A549 (cell line): ENCODE measurements at regions not wholly inside any gene's neighbourhood (a gene's known extent, or its start where the extent isn't known, plus 50 kb on each side); places are given as distances from the start of the nearest gene placed in this dataset.

Experiments used
- ATAC-seq, 2 experiments: fragments of 200-7000 bp in 1 of 2; fragments of >200 bp in 1 of 2; cut with Nextera tagmentation in 1 of 2; cut with Tn5 transposase in 1 of 2; 3 replicates each; pipeline versions ENCODE4 v1.8.0 to v1.9.1; 2018 to 2020; ENCODE audit warnings: mild to moderate bottlenecking in 1 of 2, moderate library complexity in 1 of 2
- CTCF ChIA-PET: fragments of 300-600 bp; sonication (Branson Sonifier 250); formaldehyde crosslinking; extraction: SDS; loops from one replicate; lab custom pipeline; 2021; ENCODE audit warnings: antibody characterized with exemption, inconsistent platforms; lab: Yijun Ruan, JAX
- POLR2A ChIA-PET: fragments of 350-600 bp; formaldehyde crosslinking; extraction: SDS; loops from one replicate; lab custom pipeline; 2021; ENCODE audit warnings: antibody characterized with exemption, inconsistent platforms; lab: Yijun Ruan, JAX
- DNase-seq, 2 experiments: peaks; one replicate each; pipeline versions ENCODE4 v3.0.0 to v3.0.0-alpha.2; 2011 to 2016; ENCODE audit warnings: low read depth in 1 of 2, low spot score in 1 of 2
- FAIRE-seq: peaks from 2 replicates; lab custom pipeline; 2011; peaks lifted over from hg19 to GRCh38; lab: Jason Lieb, UNC
- H3K27ac ChIP-seq, 2 experiments: fragments of >200 bp; sonication (Bioruptor Twin); formaldehyde crosslinking; 3 replicates each; pipeline ENCODE4 v1.5.1; 2016 to 2017
- H3K4me1 ChIP-seq: fragments of >200 bp; sonication (Bioruptor Twin); formaldehyde crosslinking; 3 replicates; pipeline ENCODE4 v1.6.1; 2016
- H3K4me2 ChIP-seq: fragments of >200 bp; sonication (Bioruptor Twin); formaldehyde crosslinking; 3 replicates; pipeline ENCODE4 v1.6.1; 2016
- H3K4me3 ChIP-seq: fragments of >200 bp; sonication (Bioruptor Twin); formaldehyde crosslinking; 3 replicates; pipeline ENCODE4 v1.5.1; 2016
- H3K9me3 ChIP-seq: fragments of >200 bp; sonication (Bioruptor Twin); formaldehyde crosslinking; 3 replicates; pipeline ENCODE4 v1.6.1; 2016
- ATOH8 ChIP-seq: fragments of 250-450 bp; sonication (Bioruptor Pico); IDR thresholded peaks from 2 replicates; pipeline ENCODE4 v1.5.0; 2020; ENCODE audit warnings: low read depth, mild to moderate bottlenecking, moderate library complexity
- BCL3 ChIP-seq: fragments of >200 bp; sonication (Bioruptor Twin); formaldehyde crosslinking; IDR thresholded peaks from 3 replicates; pipeline ENCODE4 v1.6.1; 2016
- CBX8 ChIP-seq: fragments of 200-600 bp; sonication (generic); IDR thresholded peaks from 2 replicates; pipeline ENCODE4 v1.6.1; 2016
- CHD4 ChIP-seq: fragments of 200-600 bp; sonication (generic); IDR thresholded peaks from 2 replicates; pipeline ENCODE4 v1.6.1; 2016; ENCODE audit warnings: antibody characterized with exemption, mild to moderate bottlenecking, borderline replicate concordance
- EP300 ChIP-seq, 2 experiments: fragments of >200 bp; sonication (Bioruptor Twin); formaldehyde crosslinking; IDR thresholded peaks; 2 replicates in 1 of 2; 3 replicates in 1 of 2; pipeline ENCODE4 v1.6.1; 2016 to 2017
- FOSB ChIP-seq: fragments of 250-450 bp; sonication (Bioruptor Pico); IDR thresholded peaks from 2 replicates; pipeline ENCODE4 v1.5.0; 2020; ENCODE audit warnings: mild to moderate bottlenecking, moderate library complexity
- FOSL2 ChIP-seq, 2 experiments: fragments of 450-650 bp in 1 of 2; fragments of >200 bp in 1 of 2; sonication (Bioruptor Twin) in 1 of 2; formaldehyde crosslinking; IDR thresholded peaks; 2 replicates each; pipeline versions ENCODE4 v1.5.0 to v1.6.1; 2016 to 2020; ENCODE audit warnings: mild to moderate bottlenecking in 1 of 2, moderate library complexity in 1 of 2
- HDAC2 ChIP-seq: fragments of 200-600 bp; sonication (generic); IDR thresholded peaks from 2 replicates; pipeline ENCODE4 v1.6.1; 2016
- HOXB13 ChIP-seq: fragments of 250-450 bp; sonication (Bioruptor Pico); IDR thresholded peaks from 2 replicates; pipeline ENCODE4 v1.5.0; 2020; ENCODE audit warnings: low read depth, mild to moderate bottlenecking, moderate library complexity
- MAZ ChIP-seq: fragments of 150-350 bp; IDR thresholded peaks from 2 replicates; pipeline ENCODE4 v1.6.1; 2014; ENCODE audit warnings: antibody characterized with exemption, low read depth, low read length, borderline replicate concordance
- NR3C1 ChIP-seq: fragments of >200 bp; sonication (Bioruptor Twin); formaldehyde crosslinking; IDR thresholded peaks from 3 replicates; pipeline ENCODE4 v1.6.1; 2017
- PHF8 ChIP-seq: fragments of 200-600 bp; sonication (generic); IDR thresholded peaks from 2 replicates; pipeline ENCODE4 v1.6.1; 2016; ENCODE audit warnings: low read depth, mild to moderate bottlenecking, antibody characterized with exemption, moderate library complexity, borderline replicate concordance
- POLR2A ChIP-seq: IDR thresholded peaks from 2 replicates; pipeline ENCODE4 v1.6.1; 2012; ENCODE audit warnings: mild to moderate bottlenecking, low read length
- POLR2AphosphoS2 ChIP-seq: conservative IDR thresholded peaks from 2 replicates; pipeline ENCODE4 v1.6.1; 2012; ENCODE audit warnings: low read length, improper control_type of control experiment, inconsistent platforms
- RARB ChIP-seq: fragments of 250-450 bp; sonication (Bioruptor Pico); IDR thresholded peaks from 2 replicates; pipeline ENCODE4 v1.8.0; 2021; ENCODE audit warnings: mild to moderate bottlenecking, moderate library complexity
- RCOR1 ChIP-seq: fragments of 150-350 bp; IDR thresholded peaks from 2 replicates; pipeline ENCODE4 v1.6.1; 2014; ENCODE audit warnings: antibody characterized with exemption, low read length, low read depth
- RFX5 ChIP-seq: fragments of 450-650 bp; IDR thresholded peaks from 2 replicates; pipeline ENCODE4 v1.7.1; 2014; ENCODE audit warnings: antibody characterized with exemption, mild to moderate bottlenecking, moderate library complexity
- SREBF2 ChIP-seq: fragments of 450-650 bp; IDR thresholded peaks from 2 replicates; pipeline ENCODE4 v1.6.1; 2014; ENCODE audit warnings: mild to moderate bottlenecking, moderate library complexity
- TFCP2L1 ChIP-seq: fragments of 250-450 bp; sonication (Bioruptor Pico); IDR thresholded peaks from 2 replicates; pipeline ENCODE4 v1.5.0; 2021; ENCODE audit warnings: mild to moderate bottlenecking
- ZC3H11A ChIP-seq: fragments of 450-650 bp; IDR thresholded peaks from 2 replicates; pipeline ENCODE4 v1.6.1; 2014; ENCODE audit warnings: antibody characterized with exemption, mild to moderate bottlenecking
- ZFP36 ChIP-seq: fragments of 450-650 bp; IDR thresholded peaks from 2 replicates; pipeline ENCODE4 v1.6.1; 2014; ENCODE audit warnings: borderline replicate concordance; ENCODE audit not compliant: partially characterized antibody
- ZNF302 ChIP-seq: fragments of 250-450 bp; sonication (Bioruptor Pico); IDR thresholded peaks from 2 replicates; pipeline ENCODE4 v1.9.0; 2021; ENCODE audit warnings: inconsistent platforms, mild to moderate bottlenecking, moderate library complexity
- WGBS: methylation state at CpG from one replicate; pipeline ENCODE4 v1.1.6; 2017; ENCODE audit errors: missing lambda C conversion rate; 5-methylcytosine and 5-hydroxymethylcytosine counted together
- TF ChIP-seq, protein P1 (sequence below): fragments of >200 bp; sonication (Bioruptor Twin); formaldehyde crosslinking; IDR thresholded peaks from 3 replicates; pipeline ENCODE4 v1.5.1; 2016
- TF ChIP-seq, protein P2 (sequence below): fragments of >200 bp; sonication (Bioruptor Twin); formaldehyde crosslinking; IDR thresholded peaks from 2 replicates; pipeline ENCODE4 v1.6.1; 2016

- FAIRE-seq: no peak
- Histone ChIP-seq H3K27ac (no peak overlapping the region), H3K4me2 (no peak overlapping the region), H3K4me1 (no peaks in the 10 kb centered on the region), H3K4me3 (no peak overlapping the region), H3K9me3 (no peaks in the 10 kb centered on the region)
- POLR2A ChIA-PET: no interaction called here
- DNase-seq: no peak
- no peak for ATAC-seq
- CTCF ChIA-PET: no interaction called here
- WGBS: 48% methylated on average over 4 of the region's 4 CpGs
- no peak for TF ChIP-seq TFCP2L1 (CRISPR knock-in tag)
- no peak for TF ChIP-seq EP300 (IDR thresholded peaks at IDR 0.05)
- no peak for TF ChIP-seq ZNF302 (CRISPR knock-in tag)
- TF ChIP-seq CBX8: no peak
- no peak for TF ChIP-seq HDAC2
- TF ChIP-seq POLR2AphosphoS2: no peak
- TF ChIP-seq PHF8: no peak
- TF ChIP-seq HOXB13 (CRISPR knock-in tag): no peak
- no peak for TF ChIP-seq SREBF2
- TF ChIP-seq ATOH8 (CRISPR knock-in tag): no peak
- no peak for TF ChIP-seq ZC3H11A
- TF ChIP-seq CHD4: no peak
- no peak for TF ChIP-seq NR3C1
- no peak for TF ChIP-seq POLR2A
- no peak for TF ChIP-seq RARB (CRISPR knock-in tag)
- TF ChIP-seq, protein P1, sequence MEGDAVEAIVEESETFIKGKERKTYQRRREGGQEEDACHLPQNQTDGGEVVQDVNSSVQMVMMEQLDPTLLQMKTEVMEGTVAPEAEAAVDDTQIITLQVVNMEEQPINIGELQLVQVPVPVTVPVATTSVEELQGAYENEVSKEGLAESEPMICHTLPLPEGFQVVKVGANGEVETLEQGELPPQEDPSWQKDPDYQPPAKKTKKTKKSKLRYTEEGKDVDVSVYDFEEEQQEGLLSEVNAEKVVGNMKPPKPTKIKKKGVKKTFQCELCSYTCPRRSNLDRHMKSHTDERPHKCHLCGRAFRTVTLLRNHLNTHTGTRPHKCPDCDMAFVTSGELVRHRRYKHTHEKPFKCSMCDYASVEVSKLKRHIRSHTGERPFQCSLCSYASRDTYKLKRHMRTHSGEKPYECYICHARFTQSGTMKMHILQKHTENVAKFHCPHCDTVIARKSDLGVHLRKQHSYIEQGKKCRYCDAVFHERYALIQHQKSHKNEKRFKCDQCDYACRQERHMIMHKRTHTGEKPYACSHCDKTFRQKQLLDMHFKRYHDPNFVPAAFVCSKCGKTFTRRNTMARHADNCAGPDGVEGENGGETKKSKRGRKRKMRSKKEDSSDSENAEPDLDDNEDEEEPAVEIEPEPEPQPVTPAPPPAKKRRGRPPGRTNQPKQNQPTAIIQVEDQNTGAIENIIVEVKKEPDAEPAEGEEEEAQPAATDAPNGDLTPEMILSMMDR: no peak
These were observed 313.3 kb upstream of the KCNH8 start for GRCh38 chr3:18835021-18835420.

DNA sequence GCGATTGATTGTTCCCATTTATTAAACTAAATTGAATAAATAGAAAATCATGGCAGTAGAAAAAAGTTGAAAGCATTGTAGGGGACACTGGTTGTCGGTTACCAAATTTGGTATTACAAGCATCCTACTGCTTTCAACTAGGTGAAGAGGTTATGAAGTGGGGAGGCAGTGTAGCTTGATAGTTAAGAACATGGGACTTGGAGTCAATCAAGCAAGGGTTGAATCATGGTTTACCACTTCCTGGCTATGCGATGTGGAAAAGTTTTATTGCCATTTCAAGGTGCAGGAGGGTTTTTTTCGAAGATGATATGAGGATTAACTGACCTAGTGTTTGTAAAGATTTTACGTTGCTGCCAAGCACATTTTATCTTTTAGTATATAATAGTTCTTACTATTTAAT lies 318.2 kb upstream of the KCNH8 start:
- CTCF ChIA-PET: no interaction called here

GRCh38 chr3:18828637-18829036 lies 319.7 kb upstream of the KCNH8 start:
- 57% methylated on average over 2 of the region's 2 CpGs for WGBS
- Histone ChIP-seq H3K4me2 (no peak overlapping the region), H3K9me3 (no peaks in the 10 kb centered on the region), H3K4me1 (no peaks in the 10 kb centered on the region), H3K4me3 (no peak overlapping the region), H3K27ac (no peak overlapping the region)
- DNase-seq: no peak
- ATAC-seq: no peak
- FAIRE-seq: no peak
- CTCF ChIA-PET: no interaction called here
- no peak for TF ChIP-seq NR3C1
- TF ChIP-seq BCL3: no peak
- no peak for TF ChIP-seq RFX5
- no peak for TF ChIP-seq CHD4
- POLR2A ChIA-PET: no interaction called here

More for the DNA sequence above, 318.2 kb upstream of the KCNH8 start:
- DNase-seq: no peak
- no peak overlapping the region for H3K4me2 ChIP-seq
- 7% methylated on average over 5 of the region's 5 CpGs for WGBS
- H3K4me1 ChIP-seq: no peaks in the 10 kb centered on the region
- TF ChIP-seq ZFP36 (no peak), ZNF302 (CRISPR knock-in tag) (no peak), RCOR1 (no peak), MAZ (no peak), PHF8 (no peak), FOSL2 (IDR thresholded peaks at IDR 0.05) (no peak), FOSL2 (CRISPR knock-in tag; IDR thresholded peaks at IDR 0.05) (no peak), FOSB (CRISPR knock-in tag) (no peak)
- TF ChIP-seq, protein P2, sequence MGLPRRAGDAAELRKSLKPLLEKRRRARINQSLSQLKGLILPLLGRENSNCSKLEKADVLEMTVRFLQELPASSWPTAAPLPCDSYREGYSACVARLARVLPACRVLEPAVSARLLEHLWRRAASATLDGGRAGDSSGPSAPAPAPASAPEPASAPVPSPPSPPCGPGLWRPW: no peak
- FAIRE-seq: no peak
- POLR2A ChIA-PET: no interaction called here
- no peak overlapping the region for H3K4me3 ChIP-seq
- no peak overlapping the region for H3K27ac ChIP-seq
- ATAC-seq: no peak
- no peaks in the 10 kb centered on the region for H3K9me3 ChIP-seq
